Activated CD8-positive, alpha-beta memory T cell treated with anti-CD3 and anti-CD28 coated beads, Interleukin-2, amount 50 U/mL, for 48 hours (primary cell): ENCODE measurements at regions not wholly inside any gene's neighbourhood (a gene's known extent, or its start where the extent isn't known, plus 50 kb on each side); places are given as distances from the start of the nearest gene placed in this dataset.
"Not testable (repeated sequence)": the region's sequence is repeated elsewhere in the genome, so short reads cannot be mapped to it uniquely, and the experiment has no call there.

Source experiments
- DNase-seq: peaks from one replicate; pipeline ENCODE4 v3.0.0-alpha.2; 2020

DNA sequence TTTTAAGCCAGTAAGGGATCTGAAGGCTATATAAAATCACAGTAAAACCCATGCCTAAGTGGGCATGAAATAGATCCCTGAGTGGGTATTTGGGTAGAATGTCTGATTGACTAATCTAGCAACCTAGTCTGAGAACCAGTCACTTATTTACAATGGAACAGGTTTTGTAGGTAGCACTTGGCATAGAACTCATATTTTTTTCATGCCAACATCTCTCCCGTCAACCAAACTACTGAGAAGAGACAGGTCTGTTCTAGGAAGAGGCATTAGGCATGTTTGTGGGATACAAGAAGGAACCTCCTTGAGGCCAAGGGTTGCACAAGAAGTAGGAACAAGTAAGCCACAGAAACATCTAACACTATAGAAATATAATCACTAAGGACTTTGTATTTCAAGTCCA is 840.4 kb upstream of the TENM4 start:
- DNase-seq: no peak

DNA sequence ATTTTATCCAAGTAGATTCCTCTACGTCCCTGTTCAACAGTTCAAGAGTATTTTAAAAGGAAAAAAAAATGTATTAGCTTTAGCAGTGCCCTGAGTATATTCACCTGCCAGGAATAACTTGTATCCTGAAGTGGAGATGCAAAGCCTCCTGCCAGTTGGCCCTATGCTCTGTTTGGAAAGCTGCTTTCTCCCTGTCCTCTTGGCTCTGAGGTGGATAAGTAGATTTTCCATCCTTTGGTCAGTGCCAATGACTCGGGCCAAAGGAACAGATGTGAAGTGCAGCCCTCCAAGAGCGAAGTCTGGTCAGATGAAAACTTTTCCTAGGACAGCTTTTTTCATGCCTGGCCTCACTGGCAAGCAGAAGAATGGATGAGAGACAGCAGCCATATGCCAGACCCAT is 839.9 kb upstream of the TENM4 start:
- no peak for DNase-seq

DNA sequence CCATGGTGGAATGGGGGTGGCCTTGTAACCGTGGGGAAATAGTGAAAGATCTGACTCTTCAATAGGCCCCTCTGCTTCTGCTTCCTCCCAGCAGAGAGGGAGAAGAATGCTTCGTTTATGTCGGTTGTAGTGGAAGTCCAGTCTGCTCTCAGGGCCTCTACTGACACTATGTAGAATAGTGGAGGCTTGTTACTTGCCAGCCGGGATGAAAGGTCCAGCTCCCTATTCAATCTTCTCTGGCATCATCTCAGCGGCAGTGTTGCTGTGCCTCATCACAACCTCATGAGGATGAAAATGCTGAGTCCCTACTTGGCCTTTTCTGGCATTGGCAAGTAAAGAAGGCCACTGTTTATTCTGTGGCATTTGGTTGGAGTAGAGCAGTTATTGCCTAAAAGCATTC is 820.9 kb upstream of the TENM4 start:
- DNase-seq: no peak

DNA sequence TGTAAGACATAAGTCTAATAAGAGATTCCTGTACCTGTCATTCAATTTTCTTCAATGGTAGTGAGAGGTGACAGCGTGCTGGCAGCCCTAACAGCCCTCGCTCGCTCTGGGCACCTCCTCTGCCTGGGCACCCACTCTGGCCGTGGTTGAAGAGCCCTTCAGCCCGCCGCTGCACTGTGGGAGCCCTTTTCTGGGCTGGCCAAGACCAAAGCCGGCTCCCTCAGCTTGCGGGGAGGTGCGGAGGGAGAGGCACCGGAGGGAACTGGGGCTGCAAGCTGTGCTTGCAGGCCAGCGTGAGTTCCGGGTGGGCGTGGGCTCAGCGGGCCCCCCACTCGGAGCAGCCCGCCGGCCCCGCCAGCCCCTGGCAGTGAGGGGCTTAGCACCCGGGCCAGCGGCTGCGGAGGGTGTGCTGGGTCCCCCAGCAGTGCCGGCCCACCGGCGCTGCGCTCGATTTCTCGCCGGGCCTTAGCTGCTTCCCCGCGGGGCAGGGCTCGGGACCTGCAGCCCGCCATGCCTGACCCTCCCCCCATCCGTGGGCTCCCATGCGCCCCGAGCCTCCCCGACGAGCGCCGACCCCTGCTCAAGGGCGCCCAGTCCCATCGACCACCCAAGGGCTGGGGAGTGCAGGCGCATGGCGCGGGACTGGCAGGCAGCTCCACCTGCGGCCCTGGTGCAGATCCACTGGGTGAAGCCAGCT is 816.6 kb upstream of the TENM4 start:
- DNase-seq: not testable (repeated sequence)

DNA sequence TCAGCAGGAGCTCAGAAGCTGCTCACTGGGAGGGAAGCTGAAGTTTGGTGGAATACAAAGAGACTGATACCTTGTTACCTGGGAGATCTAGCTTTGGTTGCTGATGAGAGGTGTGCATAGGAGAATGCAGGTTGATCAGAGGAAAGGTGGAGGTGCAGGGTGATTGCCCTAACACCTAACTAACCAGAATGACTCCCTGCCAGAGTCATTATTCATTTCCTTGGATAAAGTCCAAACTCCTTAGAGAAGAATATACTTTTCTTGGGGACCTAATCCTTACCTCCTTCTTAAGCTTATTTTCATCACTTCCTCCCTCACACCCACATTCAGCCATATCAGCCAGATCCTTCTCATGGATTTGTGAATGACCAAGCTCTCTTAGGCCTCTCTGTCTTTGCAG is 814.2 kb upstream of the TENM4 start:
- no peak for DNase-seq

DNA sequence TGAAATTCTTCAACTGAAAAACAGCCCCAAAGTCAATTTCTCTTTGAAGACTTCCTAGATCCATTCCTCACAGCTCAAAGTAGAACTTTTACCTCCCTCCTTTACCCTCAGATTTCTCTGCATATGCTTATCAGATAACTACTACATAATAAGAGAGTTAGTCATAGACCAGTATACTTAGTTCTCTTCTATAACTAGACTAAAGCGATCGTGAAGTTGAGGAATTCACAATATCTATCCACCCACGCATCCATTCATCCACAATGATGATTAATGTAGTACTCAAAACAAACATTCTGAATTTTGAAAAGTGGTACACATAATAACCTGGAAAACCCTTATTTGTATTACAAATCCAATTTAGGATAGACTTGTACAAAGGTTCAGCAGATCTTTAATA is 800.9 kb upstream of the TENM4 start:
- DNase-seq: no peak

DNA sequence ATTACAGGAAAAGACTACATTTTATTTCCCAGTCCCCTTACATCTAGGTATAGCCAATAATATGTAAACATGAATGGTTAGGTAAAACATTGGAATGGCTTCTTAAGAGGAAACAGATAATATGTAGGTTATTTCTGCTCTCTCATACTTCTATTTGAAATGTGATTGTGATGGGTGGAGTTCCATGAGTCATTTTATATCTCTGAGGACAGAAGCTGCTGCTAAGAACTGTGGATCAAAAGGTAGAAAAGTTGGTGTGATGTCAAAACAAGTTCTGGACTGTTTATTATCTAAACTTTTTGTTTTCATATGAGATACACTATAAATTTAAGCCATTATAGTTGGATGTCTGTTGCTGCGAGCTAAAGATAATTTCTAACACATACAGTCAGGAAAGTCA is 799.4 kb upstream of the TENM4 start:
- no peak for DNase-seq

DNA sequence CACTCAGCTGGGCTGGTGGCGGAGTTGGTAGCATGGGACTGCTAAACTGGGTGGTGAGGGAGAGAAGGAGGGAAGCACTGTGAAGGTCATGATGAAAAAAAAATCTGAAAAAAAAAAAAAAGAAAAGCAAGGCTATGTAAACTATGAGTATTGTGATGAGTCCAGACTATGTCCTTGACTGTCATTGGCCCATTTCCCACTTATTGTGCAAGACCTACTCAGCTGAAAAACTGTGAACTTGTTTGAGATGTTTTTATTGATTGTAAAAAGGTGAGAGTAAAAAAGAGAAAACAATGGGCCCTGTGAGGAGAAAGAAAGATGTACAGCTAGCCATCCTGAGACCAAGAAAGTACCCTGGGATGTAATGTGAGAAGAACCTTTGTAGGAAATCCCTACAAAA is 798.4 kb upstream of the TENM4 start:
- DNase-seq: no peak

DNA sequence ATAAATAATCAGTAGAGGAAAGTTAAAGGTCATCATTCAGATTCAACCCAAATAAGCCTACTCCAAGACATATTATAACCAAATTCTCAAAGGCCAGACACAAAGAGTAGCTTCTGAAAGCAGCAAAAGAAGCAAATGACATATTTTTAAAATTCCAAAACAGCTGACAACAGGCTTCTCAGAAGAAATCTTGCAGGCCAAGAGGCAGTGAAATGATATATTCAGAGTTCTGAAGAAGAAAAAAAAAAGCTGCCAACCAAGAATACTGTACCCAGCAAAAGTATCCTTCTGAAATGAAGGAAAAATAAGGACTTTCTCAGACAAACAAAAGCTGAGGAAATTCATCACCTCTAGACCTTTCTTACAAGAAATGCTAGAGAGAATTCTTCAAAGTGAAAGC is 787.1 kb upstream of the TENM4 start:
- no peak for DNase-seq

DNA sequence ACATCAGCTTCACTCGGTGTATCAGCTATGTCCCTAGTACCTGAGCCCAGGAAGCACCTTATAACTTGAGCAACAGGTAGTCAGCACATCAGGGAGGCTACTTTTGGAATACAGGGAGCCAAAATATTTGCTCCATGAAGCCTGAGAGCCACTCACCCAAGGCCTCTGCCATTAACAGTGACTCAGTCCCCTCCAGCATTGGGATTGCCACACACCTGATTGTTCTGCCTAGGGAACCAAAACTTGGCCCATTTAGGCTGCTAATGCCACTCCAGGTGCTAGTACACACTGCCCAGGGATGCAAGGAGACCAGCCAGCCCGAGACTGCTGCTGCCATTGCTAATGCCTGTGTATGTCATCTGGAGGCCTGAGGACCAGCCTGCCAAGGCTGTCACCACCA is 773.6 kb upstream of the TENM4 start:
- DNase-seq: no peak

DNA sequence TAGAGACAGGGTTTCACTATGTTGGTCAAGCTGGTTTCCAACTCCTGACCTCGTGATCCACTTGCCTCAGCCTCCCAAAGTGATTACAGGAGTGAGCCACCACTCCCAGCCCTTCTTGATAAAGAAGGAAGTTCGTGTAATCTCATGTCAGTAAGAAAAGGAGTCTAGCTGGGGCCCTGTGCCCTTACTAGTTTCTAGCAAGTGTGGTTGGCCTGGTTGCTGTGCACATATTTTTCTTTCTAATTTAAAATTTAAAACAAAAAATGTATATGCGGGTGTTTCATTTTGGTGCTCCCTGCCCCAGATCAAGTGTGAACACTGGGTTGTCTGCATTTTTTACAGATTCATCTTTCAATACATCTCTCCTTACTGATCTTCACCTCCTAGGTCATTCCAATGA is 770.8 kb upstream of the TENM4 start:
- DNase-seq: no peak

DNA sequence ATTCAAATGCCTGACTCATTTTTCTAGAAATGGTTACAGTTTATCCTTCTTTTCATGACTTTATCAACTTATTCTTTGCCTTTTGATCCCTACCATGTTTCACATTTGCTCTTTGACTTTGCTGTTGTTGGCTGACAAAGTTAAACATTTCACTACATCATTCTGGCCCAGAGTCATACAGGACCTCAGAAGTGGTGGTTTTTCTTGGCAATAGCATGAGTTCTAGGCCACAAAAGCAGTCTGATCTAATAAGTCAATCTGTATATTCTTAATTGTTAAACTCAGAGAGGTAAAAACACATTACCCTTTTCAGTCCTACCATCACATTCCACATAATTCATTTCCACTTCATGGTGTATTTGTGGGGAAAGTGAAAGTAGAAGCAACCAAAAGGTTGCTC is 763.2 kb upstream of the TENM4 start:
- no peak for DNase-seq

DNA sequence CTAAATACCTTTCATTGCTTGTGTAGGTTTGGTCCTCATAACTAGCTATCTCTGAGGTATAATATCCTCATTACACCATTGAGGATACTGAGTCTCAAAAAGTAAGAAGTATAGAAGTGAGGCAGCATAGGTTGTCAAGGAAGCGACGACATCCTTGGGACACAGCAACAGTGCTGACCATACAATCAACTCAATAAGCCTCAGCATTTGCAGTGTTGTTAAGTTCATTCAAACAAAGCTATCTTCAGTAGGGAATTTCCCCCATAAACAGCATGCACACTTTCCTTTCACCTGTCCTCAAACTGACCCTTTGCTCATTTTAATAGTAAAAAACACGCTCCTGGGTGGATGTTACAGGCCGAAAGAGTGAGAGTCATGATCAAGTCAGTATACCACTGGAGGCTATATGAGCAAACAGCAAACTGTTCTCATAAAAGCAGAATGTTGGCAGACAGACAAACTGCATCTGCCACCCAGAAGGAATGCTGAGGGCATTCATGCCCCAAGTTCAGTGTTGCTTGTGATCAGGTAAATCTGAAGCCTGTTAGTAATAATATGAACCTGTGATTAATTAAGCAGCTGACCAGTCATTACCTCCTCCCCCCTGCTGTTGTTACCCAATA is 756.2 kb upstream of the TENM4 start:
- DNase-seq: no peak

DNA sequence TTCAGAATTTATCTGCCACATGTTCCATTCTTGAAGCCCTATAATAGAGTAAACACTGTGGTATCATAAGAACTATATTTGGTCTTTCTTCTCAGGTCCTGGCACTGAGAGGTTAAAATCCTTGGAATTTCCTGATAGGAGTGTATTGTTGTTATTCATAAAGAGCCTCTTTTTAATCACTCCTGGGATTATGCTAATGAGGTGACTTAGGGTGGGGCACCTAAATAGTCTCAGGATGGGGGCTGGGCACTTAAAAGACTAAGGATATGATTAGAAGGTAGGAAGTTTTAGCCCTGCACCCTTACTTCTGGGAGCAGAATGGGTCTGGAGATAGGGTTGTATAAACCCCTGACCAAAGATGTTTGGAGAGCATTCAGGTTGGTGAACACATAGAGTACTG is 755.2 kb upstream of the TENM4 start:
- DNase-seq: no peak

DNA sequence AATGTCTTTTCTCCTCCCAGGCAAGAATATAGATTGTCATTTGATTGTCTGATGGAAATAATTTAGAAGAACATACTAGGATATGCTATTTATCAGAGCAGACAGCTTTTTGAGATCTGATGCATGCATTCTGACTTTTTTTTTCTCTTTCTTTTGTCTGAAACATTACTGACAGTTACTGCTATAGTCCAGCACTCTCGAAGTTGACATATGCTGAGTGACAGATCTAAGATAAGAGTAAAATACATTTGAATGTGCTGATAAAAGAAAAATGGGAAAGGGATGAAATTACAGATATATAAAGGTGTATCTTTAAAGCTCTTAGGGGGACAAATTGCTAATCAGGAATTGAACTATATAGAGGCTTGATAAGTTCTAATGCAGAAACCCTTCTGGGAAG is 753.8 kb upstream of the TENM4 start:
- no peak for DNase-seq

DNA sequence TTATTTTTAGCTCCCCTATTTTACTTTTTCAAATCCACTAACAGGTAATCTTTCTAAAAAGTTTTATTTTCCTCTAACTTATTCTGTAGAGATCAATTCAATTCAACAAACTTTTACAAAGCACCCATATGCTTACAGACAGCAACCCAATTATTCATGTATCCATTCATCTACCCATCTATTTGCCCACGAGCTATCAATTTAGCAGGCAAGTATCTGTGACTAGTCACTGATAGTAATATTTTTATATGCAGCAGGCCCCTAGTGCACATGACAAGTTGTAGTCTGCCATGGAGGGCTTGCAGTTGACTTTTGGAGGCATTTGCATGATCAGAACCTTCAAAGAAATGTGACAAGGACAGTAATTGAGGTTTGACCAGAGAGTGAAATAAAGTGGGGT is 753.2 kb upstream of the TENM4 start:
- no peak for DNase-seq

DNA sequence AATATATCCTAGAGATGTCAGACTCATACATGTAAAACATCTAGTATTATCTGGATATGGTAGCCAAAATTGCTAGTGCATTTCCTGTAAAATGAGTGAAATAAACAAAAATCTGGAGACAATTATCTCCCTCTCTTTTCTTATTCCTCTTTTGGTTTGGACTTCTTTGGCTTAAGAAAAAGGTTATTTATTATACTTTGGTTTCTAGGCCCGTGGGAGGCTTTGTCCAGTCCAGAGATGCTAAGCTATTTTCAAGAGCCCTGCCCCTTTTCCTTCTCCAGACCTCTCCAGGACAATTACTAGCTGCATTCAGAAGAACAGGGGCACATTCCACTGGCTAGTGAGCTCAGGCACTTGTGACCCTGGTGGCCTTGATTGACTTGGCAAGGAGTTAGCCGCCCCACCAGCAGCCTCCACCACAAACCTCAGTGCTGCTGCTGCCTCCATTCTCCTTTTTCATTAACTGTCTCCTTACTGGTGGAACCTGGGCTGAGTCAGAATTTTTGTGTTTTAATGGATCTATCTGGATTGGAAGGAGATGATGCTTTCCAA is 747.3 kb upstream of the TENM4 start:
- DNase-seq: no peak

DNA sequence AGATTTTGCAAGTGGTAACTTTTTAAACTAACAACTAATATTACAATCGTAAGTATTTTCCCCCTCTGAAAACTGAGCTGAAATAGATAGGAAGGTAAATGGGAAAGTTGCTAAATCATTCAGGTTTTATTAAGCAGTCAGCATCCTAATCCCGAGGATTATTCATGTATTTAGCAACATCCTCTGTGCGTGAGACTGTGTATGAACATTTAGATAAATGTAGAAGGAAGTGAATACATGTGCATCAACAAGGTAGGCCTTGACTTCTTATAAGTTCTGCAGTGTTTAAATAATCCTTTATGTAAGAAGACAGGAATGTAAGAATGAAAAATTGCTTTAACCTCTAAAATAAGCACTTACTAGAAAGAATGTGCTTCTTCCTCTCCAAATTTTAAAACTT is 745.9 kb upstream of the TENM4 start:
- no peak for DNase-seq

DNA sequence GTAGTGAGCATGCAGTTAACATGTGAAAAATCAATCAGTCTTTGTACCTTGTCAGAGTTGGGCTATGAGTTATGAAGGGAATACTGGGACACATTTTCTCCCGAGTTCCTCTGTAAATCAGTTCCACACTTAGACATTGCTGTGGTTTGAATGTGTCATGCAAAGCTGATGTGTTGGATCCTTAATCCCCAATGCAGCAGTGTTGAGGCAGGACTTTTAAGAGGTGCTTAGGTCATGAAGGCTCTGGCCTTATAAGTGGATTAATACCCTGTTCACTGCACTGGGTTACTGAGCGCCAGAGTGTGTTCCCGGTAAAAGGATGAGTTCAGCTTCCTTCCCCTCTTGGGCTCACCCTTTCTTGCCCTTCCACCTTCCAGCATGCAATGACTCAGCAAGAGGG is 742.1 kb upstream of the TENM4 start:
- no peak for DNase-seq

DNA sequence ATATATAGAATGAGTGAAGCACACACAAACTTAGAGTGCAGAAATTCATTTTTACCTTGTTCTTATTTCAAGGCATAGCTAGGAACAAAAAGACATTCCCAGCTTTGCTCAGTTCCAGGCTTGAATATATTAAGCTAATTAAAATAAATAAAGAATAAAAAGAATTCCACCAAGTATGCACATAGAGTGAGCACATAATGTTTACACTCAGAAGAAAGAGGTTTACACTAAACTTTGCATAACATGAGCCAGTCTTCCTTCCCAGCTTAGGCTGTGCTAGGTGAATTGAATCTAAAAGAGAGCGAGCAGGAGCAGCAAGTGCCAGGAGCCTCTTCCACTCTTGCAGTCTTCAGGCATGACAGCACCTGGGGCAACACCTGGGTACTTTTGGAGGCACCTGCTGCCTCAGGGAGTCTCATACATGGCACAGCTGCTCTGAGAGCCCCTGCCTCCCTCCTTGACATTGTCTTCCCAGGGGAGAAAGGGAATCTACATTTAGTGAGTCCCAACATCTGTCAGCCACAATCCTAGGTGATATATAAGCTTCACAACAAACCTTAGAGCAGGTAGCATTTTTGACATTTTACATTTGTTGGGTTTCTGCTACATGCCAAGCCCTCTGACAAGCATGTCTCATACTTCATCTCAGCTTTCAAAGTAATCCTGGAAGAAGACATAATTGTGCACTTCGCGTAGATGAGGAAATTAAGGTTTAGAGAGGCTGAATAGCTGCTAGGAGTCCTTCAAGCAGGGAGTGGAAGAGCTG is 732.7 kb upstream of the TENM4 start:
- DNase-seq: no peak

DNA sequence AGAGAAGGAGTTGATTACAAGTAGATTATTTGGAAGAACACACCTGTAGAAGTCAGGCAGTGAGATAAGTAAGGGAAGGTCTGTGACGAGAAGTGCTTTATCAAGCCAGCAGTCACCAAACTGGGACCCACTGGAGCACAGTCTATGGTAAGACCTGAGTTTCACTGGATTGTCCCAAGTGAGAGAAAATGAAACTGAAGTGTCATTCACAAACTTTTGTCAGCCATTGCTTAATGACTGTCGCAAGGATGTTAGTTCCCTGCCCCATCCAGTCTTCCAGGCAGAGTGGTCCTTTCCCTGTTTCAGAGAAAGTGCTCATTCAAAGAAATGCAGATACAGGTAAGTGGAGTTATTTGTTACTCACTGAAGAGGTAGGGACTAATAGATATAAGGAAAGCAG is 728.0 kb upstream of the TENM4 start:
- DNase-seq: no peak

DNA sequence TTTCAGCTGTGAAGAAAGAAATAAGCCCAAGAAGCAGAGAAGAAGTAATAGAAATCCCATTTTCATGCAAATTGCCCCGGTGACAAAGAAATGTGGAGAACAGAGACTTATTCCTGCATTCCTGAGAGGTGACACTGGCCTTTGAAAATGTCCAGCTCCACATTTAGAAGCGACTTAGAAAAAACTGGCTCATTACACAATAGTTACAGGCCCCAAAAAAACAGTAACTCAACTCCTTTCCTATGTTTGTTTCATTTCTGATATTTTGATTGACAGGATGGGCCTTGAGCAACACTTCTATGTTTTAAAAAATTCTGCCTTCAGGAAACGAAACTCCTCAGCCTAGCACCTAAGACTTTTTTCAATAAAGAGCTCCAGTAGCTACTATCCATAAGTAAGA is 726.9 kb upstream of the TENM4 start:
- DNase-seq: no peak

DNA sequence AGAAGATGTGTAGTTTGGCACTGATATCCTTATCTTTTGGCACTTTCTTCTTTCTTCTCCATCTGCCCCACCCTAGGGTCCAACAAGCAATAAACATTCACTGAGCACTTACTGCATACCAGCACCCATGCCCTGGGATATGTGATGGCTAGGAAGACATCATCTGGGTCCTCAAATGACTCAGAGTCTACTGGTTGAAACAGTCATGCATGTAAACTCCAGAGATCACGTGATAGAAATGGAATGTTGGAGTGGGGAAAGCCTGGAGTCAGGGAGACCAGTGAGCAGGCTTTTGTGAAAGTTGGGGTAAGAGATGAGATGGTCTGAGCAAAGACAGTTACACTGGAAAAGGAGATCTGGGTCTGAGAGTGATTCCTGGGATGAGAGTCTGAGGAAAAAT is 724.9 kb upstream of the TENM4 start:
- DNase-seq: no peak

DNA sequence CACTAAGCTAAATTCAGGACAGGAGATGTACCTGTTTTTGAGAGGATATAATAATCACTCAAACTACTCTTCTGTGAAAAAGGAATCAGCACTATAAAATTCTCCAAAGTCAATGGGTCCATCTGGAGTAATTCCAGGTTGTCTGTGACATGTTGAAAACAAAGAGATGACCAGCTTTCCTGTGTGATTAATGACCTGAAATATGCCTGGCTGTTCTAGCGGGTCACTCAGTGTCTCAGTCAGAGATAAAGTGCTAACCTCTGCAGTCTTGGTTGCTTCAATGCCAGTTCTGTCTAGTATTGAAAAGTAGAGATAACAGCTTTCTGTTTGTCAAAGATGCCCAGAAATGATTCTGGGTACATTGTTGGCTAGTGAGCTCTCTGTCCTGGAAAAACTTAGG is 722.6 kb upstream of the TENM4 start:
- DNase-seq: no peak
